HG03469 (cell line): ENCODE measurements at regions not wholly inside any gene's neighbourhood (a gene's known extent, or its start where the extent isn't known, plus 50 kb on each side); places are given as distances from the start of the nearest gene placed in this dataset.
"Not testable (repeated sequence)": the region's sequence is repeated elsewhere in the genome, so short reads cannot be mapped to it uniquely, and the experiment has no call there.

Source experiments
- ATAC-seq: cut with Tn5 transposase; IDR thresholded peaks from one replicate; pipeline ENCODE4 v1.9.1; 2021; ENCODE audit warnings: mild to moderate bottlenecking, moderate library complexity, moderate number of reproducible peaks; ENCODE audit not compliant: unreplicated experiment

- ATAC-seq, result no peak
Observed at GRCh38 chr1:118578276-118578675, 393.2 kb upstream of the SPAG17 start.

GRCh38 chr1:118575060-118575459, 390.0 kb upstream of the SPAG17 start:
- ATAC-seq, result no peak

DNA sequence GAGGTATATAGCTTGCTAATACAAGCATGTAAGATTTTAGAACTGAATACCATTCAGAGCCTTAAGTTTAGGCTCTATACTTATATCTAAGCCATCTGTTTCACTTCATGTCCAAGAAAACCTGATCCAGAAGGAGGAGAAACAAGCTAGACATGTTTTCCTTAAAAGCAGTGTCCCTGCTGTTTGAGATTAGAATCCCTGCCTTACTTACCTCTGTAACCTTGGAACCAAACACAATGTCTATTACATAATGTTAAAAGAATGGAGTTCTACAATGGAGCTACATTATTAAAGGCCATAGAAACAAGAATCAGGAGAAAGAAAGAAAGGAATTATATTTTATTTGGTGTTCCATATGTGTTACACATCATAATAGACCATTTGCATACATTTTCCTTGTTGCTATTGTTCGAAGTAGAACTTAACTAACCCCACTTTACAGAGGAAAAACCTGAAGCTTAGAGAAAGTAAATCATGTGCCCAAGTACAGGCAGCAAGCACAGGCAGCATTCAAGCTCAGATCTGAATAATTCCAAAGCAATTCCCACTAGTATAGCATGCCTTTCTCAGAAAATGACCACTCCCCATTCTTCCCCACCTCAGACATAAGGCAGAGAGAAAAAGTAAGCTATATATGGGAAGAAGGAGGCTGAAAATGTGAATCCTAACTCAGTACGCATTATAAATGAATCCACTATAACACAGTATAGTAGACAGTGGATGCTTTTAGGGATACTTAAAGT, 380.1 kb upstream of the SPAG17 start:
- no peak for ATAC-seq

DNA sequence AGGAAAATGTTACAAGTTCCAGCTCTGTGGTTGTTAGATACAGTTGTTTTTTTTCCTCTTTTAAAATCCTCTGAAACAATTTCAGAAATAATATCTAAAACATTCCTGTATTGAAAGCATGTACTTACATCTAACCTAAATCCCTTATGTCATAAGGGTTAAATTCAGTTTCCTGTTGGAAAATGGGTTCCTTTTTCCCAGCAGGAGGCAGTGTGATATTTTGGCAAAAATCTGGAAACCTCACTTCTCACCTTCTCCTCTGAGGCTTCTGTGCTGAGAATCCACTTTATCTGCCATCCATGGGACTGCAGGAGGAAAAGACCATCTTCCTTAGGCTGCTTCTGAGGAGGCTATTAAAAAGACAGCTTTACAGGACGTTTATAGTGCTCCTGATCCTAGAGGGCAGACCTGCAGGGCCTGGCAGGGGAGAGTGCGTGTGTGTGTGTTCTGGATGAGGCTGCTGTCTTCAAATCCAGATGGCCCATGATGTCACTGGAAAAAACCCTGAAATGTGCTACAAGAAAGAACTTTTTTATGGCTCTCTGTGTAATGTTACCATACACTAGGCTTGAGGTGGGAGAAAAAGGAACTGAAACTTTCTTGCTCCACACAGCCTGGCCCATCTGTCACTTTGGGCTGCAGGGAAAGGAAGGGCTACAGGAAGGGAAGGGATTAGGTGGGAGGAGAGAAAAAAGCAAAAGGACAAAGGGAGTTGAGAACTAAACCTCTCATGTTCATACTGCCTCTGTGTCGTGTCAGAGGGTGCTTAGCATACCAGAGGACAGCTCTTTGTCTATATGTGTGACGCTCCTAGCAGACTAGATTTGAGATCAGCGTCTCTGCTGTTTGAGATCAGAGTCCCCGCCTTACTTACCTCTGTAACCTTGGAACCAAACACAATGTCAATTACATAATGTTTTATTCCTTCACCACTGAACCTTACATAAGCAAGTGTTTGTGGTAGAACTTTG, 379.2 kb upstream of the SPAG17 start:
- ATAC-seq, result no peak

- ATAC-seq, result no peak
Observed at GRCh38 chr1:118558933-118559332, 373.9 kb upstream of the SPAG17 start.

- no peak for ATAC-seq
Observed at GRCh38 chr1:118556936-118557335, 371.9 kb upstream of the SPAG17 start.

GRCh38 chr1:118555638-118556037, 370.6 kb upstream of the SPAG17 start:
- no peak for ATAC-seq

DNA sequence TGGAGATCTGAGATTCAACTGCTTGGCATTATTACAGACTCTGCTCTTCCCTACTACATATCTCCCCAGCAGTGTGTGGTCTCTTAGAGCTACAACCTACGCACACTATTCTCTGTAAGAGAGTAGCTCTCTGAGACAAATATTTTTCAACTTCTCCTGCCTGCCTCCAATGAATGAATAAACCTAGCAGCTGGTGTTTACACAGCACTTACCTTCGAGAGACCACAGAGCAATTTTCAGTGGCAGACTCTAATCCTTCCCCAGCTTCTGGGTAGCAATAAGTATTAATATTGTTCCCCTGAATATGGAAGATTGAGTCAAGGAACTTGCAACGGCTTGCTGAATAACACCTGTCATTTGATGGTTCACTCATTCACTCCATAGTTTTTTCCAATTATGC, 350.9 kb upstream of the SPAG17 start:
- no peak for ATAC-seq

DNA sequence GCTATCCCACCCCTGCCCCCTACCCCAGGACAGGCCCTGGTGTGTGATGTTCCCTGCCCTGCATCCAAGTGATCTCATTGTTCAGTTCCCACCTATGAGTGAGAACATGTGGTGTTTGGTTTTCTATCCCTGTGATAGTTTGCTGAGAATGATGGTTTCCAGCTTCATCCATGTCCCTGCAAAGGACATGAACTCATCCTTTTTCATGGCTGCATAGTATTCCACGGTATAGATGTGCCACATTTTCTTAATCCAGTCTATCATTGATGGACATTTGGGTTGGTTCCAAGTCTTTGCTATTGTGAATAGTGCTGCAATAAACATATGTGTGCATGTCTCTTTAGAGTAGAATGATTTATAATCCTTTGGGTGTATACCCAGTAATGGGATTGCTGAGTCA, 326.9 kb upstream of the SPAG17 start:
- ATAC-seq, result not testable (repeated sequence)

GRCh38 chr1:118504867-118505266, 319.8 kb upstream of the SPAG17 start:
- ATAC-seq, result no peak

GRCh38 chr1:118504221-118504644, 319.2 kb upstream of the SPAG17 start:
- ATAC-seq, result no peak

GRCh38 chr1:118503752-118504151, 318.7 kb upstream of the SPAG17 start:
- no peak for ATAC-seq

- no peak for ATAC-seq
Observed at GRCh38 chr1:118494998-118495397, 310.0 kb upstream of the SPAG17 start.

DNA sequence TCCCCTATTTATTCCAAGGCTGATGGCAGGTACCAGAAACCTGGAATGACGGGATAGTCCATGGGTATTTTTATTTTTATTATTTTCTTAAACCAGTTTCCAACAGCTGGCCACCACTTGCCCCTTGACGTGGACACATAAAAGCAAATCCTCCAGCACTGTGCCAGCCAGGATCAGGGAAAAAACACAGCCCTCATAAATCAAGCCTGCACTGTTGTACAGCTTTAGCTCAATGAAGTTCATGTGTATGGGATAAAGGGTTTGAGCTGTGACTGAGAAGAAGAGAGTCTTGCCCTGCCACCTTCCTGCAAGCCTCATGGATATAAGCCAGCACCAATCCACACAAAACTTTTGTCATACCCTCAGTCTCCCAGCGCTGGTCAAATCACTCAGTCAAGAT, 303.8 kb upstream of the SPAG17 start:
- ATAC-seq, result no peak

DNA sequence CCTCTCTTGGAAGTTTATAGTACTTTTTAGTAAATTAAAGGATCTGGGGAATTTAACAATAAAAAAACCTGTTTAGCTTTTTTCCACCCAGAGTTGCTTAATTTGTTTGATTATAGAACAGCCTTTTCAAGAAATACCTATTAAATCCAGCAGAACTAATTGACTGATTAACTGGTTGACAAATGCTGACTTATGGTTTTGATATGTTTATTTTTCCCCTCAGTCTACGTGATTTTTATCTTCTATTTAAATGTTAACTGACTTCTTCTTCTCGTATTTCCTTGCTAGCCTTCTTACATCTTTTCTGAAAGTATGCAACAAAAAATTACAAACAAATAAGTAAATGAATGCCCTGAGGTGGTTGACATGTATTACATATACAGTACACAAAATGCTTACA, 302.9 kb upstream of the SPAG17 start:
- no peak for ATAC-seq

- no peak for ATAC-seq
Observed at GRCh38 chr1:118487091-118487490, 302.1 kb upstream of the SPAG17 start.

DNA sequence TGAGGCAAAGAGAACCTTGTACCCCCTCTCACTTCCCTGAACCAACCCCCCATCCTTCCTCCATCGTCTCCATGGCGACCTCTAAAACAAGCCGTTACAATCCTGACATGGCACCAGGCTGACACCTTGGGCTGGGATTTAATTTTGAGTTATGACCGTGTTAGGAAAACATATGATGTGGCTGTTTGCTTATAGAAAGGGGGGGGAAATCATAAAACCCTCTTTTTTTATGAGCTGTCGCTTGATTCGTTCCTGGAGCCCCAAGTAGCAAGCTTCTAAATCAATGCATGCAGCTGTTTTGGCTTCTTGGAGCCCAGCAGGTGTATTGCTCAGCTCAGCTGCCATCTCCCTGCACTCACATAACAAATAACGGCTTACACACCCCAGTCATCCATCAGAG, 301.2 kb upstream of the SPAG17 start:
- no peak for ATAC-seq

DNA sequence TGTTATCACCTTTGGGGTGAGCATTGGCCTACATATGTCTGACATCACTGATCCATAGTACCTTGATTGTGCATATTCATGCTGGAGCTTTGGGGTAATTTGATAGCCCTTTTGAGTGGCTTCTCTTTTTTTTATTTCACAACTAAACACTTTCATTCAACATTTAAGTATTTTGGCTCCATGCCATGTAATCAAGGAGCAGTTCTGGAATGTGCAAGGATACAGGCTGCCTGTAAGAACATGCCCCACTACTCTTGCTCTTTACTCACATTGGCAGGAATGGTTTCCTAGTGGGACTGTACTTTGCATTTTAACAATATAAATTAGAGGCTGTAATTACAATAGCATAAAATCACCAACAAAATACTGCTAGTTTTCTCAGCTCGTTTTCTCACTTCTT, 300.7 kb upstream of the SPAG17 start:
- ATAC-seq, result no peak

DNA sequence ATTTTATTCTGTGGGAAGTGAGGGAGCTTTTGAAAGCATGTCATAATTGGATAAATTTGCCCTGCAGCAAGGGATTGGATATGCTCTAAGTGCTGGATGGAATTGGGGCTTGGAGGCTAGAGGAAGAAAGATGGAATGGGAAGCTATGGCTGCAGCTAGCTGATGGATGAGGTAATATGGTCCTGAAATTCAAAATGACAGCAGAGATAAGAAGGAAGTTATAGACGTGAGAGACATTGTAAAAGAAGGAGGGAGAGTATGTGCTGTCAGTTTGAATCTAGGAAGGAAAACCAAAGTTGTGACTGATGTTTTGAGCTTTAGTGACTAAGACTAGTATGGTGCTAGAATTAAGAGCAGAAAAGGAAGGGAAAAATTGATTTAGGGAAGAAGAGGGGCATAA, 299.9 kb upstream of the SPAG17 start:
- ATAC-seq, result no peak

DNA sequence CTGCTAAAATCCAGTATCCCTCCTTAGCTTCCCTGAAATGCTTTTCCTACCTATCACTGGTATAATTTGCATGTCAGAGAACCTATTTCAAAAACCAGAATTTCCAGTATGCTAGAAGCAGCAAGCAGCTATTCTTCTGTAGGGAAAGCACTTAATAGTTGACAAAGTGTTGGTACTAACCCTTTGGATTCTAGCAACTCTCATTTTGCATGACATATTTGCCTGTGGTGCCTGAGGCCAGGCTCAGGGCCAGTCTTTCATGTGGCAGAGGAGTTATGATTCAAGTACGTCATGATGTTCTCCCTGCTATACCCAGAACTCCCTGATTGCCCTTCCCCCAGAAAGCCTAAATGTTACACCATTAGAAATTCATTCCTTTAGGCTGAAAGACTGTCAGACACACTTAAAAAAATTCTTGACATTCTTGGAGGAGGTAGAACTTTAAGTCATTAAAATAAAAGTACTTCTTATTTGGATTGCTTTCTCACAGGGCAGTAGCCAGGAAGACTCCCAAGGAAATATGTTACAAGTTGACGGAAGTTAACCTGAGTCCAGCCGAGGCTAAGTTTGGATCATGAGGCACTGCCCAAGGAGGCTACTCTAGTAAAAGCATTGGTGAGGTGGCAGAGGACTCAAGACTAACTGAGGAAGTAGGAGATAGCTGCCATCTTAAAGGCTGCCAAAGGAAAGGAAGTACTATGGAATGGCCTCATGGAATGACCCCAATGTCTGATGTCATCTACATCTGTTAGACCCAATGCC, 298.4 kb upstream of the SPAG17 start:
- ATAC-seq, result no peak

- no peak for ATAC-seq
Observed at GRCh38 chr1:118481126-118481525, 296.1 kb upstream of the SPAG17 start.
